HG02885 (cell line): ENCODE measurements at regions not wholly inside any gene's neighbourhood (a gene's known extent, or its start where the extent isn't known, plus 50 kb on each side); places are given as distances from the start of the nearest gene placed in this dataset.

ENCODE experiments used
- ATAC-seq: cut with Tn5 transposase; IDR thresholded peaks from one replicate; pipeline ENCODE4 v1.9.1; 2021; ENCODE audit warnings: mild to moderate bottlenecking; ENCODE audit not compliant: unreplicated experiment, poor library complexity

DNA sequence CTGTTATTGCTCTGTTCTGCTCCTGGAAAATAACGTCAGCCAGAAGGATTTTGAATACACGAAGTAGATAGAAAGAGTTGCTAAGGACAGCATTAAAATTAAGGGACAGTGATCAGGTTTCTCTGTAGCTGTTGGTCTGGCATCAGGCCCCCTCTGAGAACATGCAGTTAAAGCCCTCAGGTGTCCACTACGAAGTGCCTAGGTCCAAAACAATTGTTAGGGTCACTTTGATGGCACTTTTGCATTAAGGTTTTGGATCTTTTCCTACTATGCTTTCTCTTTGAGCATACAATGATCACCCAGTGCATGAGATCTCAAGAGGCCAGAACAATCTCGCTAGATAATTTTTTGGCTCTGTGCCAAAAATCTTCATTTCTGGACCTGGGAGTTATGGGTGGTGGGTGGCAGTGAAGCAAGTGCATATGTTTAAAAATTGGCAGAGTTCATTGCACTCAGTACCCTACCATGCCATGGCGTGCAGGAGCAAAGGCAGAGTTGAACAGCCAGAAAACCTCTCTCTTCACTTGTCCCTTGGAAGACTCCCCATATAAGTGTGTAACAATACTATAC, 797.6 kb downstream of the ROBO2 start:
- ATAC-seq, result no peak

DNA sequence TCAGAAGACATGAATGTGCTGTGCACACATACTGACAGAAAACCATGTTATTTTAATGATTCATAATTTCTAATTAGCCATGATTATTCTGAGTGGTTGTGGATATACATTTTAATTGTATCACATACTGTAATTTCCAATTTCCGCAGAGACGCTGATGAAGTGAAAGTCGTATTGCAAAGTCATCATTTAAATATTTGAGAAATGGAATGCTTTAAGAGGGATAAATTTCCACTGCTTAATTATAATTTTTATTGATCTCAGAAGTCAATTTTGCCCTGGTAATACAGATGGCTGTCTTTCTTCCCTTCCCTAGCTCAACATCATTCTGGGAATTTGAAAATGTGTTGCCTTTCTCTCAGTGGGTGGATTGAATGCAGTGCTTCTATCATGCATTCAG, 819.3 kb downstream of the ROBO2 start:
- ATAC-seq, result no peak

DNA sequence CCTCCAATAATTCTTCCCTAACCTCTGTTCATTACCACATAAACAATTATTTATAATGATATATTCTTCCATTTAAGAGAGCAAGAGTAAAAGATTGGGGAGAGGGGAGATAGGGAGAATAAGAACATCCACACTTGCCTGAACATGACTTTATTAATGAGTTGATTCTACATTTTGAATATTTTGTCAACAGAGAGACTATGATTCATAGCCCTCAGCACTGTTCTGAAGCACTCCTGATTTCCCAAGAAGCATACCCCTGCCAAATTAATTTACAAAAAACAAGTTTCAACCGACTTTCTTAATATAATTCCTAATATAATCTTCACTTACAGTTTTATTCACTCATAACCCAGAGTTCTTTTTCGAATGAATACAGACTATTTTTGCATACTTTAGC, 828.8 kb downstream of the ROBO2 start:
- no peak for ATAC-seq

DNA sequence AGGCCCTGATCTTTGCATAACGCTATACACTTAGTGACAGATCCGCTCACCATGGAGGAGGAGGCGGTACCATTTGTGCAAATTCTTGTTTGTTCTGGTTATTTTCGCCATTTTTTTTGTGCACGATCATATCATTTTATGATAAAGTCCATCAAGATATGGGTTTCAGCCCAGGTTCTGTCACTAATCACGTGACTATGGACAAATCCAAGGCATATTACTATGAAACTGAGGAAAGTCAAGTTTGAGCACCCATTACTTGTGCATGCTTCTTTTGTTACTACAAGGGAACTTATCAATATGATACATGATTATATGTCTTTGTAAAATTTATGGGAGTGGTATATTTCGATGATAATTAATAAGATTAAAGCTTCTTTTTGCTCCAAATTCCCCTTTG, 829.5 kb downstream of the ROBO2 start:
- ATAC-seq, result no peak

DNA sequence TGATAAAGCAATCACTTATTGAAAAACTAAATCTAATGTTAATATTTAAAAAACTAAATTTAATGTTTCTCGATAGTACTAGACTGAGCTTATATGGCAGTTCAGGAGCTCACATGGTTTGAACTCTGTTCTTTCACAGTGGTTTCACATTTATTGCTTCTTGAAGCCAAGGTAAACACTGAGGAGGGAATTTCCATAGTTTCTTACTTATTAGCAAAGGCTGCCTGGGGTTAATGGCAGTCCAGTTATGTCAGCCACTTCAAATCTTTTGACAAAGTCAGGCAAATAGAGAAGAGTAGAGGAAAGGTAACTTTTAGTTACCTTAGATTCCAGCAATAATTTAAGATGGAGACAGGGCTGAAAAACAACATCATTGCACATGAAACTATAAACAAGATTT, 831.5 kb downstream of the ROBO2 start:
- no peak for ATAC-seq

DNA sequence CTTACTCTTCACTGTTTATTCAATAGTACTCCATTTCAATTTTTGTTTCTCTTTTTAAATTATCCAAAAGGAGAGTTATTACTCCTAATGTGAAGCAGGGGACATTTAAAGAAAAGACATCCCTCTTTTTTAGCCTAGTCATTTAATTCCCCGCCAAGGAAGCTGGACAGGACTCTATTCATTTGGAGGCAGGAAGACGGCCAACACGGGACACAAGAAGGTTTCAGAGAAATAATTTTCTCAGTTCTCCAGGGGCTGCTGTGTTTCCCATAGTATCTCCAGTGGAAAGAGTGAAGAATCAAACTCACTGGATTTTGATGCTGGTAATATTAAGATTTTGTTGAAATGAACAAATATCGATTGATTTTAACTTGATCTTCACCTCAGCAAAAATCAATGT, 833.7 kb downstream of the ROBO2 start:
- no peak for ATAC-seq

DNA sequence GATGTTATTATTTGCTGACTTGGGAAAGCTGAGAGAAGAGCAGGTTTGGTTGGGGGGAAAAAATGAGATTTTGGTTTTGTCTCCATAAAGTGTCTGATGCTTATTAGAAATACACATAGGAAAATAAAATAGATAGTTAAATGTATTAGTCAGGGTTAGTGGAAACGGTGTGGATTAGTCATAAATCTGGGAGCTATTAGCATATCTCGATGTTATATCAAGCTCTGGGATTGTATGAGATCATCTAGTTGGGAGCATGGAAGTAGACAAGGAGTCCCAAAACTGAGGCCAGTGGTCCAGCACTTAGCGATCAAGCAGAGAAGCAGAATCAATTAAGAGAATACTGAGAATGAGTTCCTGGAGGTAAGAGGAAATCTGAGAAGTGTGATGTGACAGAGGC, 845.5 kb downstream of the ROBO2 start:
- ATAC-seq, result no peak

DNA sequence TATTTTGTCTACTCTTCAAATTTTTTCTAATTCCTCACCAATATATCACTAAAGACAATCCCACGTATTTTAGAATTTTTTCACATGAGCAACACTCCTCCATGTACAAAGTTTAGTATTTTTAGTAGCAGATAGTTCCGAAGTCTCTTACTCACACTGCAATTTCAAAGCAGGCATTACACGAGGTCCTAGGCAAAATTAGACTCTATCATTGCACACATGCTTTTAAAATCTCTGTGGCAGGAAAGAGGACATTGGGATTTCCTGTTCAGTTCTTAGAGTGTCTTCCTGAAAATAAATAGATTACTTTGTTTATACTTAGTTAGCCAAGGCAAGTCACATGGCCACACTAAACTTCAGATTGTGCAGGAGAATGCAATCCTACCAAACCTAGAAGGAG, 847.7 kb downstream of the ROBO2 start:
- ATAC-seq, result no peak

DNA sequence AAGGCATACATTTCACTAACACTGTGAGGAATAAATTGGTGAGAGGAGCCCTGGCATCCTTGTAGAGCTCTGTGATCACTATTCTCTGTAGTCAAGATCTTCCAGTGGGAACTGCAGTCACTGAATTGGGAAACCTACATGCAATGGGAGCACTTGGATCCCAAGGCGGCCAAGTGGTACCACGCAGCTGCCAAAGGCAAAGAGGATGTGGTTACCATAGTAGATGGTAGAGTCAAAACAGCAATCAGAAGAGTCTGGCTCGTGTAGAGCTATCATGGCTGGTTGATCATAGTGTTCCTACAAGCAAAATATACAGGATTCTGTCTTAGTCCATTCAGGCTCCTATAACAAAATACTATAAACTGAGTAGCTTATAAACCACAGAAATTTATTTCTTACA, 849.7 kb downstream of the ROBO2 start:
- no peak for ATAC-seq

DNA sequence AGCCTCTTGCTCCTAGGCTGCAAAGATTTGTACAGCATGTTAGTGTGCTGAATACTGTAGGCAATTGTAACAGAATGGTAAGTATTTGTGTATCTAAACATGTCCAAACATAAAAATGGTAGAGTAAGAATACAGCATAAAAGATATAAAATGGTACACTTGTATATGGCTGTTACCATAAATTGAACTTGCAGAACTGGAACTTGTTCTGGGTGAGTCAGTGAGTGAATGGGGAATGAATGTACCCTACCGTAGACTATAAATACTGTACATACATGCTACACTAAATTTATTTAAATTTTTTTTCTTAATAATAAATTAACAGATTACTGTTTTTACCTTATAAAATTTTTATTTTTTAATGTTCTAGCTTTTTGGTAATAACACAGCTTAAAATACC, 858.7 kb downstream of the ROBO2 start:
- ATAC-seq, result no peak

DNA sequence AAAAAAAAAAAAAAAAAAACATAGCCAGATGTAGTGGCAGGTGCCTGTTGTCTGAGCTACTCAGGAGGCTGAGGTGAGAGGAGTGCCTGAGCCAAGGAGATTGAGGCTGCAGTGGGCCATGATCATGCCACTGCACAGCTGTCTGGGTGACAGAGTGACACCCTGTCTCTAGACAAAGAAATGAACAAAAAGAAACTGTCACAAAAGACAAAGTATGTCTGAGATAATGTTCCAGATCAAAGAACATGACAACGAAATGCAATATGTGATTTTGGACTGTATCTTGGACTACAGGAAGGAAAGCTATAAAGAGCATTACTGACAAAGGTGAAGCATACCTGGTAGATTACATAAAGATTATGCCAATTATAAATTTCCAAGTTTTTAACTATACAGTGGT, 862.8 kb downstream of the ROBO2 start:
- ATAC-seq, result no peak

DNA sequence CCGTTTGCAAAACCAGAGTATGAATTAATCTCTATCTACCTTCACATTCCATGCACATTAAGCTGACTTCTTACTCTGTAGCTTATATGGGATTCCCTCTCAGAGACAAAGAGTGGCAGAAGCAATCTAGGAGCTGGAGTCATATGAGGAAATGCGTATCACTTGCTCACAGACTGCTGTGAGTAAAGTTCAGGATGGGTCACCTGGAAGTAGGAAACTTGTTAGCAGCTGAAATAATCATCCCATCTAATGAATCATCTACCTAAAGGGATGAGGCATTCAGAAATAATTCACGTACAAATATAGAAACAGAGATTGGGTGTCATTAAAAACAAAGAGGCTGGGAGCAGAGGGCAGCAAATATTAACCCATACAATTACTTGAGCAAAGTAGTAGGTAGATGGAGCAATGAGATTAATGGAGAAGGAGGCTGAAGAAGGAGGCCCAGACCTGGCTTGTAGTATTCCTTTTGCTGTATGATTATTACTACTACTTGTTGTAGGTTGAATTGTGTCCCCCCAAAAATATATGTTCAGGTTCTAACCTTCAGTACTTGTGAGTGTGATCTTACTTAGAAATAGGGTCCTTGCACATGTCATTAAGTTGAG, 866.3 kb downstream of the ROBO2 start:
- ATAC-seq, result no peak

DNA sequence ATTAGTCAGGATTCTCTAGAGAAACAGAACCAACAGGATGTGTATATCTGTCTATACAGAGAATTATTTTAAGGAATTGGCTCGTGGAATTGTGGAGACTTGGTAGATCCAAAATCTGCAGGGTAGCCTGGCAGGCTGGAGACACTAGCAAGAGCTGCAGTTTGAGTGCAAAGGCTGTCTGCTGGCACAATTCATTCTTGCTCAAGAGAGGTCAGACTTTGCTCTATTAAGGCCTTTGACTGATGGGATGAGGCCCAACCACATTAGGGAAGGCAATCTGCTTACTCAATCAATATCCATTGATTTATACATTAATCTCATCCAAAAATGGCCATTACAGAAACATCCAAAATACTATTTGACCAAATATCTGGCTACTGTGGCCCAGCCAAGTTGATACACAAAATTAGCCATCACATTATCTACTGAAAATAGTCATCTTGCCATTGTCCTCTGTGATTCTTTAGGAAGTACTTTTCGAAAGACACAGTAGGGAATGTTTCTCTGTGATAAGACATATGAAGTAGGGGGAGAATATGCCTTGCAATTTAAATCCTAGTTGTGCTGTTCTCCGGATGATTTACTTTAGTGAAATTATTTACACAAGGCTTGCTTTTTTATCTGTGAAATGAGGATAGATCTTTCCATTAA, 873.8 kb downstream of the ROBO2 start:
- no peak for ATAC-seq

DNA sequence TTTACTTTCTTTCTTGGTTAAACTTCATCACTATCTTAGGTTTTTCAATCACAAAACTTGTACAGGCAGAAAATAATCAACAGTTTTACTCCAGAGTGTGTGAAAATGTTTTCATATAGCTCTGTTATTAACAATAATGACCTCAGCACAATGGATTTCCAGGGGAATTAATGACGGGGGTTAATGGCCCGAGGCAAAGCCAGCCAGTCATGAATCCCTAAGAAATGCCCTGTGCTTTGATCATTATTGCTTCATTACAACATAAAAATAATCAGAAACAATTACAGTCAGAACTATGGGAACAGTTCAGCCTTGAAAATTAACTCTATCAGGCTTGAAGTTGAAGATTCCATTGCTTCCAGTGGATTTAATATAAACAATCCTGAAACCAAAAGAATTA, 875.4 kb downstream of the ROBO2 start:
- ATAC-seq, result no peak

DNA sequence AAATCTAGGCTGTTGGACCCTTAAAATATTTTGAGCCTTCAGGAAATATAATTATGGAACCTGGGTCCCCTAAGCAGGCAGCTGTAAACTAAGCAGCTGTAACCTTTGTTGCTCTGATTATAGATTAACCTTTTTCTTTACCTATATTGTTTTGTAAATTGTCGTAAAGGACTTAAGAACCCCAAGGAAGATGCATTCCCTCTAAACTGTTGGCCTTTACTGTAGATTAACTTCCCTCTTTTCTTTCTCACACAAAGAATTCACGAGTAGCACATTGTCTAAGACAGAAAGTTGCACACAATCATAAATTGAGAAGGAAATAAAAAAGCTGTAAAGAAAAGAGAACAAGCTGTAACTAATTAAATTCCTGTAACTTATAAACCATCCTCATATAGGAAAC, 877.3 kb downstream of the ROBO2 start:
- no peak for ATAC-seq

DNA sequence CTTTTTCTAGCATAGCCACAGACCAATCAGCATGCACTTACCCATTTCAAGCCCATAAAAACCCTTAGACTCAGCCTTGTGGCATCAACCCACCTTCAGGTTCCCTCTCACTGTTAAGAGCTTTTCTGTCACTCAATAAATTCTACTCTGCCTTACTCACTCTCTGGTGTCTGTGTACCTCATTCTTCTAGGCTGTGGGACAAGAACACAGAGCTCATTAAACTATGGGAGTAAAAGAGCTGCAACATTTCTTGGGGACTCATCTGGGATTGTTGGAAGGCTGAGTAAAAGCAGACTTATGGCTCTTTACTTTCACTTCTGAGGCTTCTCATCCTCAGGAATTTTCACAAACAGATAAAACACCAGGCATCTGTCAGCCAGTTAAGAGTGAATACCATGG, 879.3 kb downstream of the ROBO2 start:
- ATAC-seq, result no peak

DNA sequence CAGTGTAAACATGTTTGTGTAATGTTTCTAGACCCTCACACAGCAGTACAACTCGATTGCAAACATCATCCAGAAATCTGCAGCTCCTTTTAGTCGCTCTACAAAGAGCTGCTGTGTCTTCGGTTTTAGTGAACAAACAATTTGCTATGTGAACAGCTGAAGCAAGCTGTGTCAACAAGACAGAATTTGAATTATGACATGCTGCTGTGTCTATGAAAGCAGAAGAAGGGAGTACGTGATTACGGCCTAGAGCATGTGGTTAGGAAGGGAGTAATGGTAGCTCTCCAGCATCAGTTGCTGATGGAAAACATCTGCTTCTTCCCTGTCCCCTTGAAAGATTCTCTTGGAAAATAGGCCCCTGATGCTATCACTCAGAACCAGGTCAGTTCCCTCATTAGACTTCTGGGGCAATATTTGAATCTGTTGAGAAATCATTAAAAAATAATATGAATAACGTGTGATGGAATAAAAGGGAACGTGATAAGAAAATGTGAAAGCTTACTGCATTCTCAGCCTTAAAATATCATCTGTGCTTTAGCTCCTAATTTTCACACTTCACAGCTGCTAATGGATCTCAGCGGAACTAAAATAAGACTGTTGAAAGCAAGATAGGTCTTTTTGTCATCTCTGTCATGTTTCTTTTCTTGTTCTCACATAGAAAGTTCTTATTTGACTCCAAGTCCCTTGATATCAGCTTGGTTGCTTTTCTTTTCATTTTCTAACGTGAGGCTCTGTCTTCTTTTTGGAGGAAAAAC, 891.5 kb downstream of the ROBO2 start:
- no peak for ATAC-seq

DNA sequence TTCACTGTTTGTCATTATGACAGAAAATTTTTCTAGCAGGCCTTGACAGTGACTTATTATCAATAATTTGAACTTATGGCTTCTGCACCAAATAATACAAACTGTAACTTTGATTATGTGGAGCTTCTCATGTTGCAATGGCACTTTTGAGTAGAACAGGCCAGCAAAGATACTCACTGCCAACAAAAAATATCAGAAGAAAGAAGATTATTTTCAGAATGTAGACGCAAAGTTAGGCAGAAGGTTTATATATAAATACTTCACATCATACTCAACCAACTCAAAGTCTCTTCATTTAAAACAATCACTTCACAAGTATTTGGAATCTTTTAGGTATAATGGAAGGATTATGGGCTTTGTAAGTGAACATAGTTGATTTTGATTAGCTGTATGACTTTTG, 893.0 kb downstream of the ROBO2 start:
- no peak for ATAC-seq

DNA sequence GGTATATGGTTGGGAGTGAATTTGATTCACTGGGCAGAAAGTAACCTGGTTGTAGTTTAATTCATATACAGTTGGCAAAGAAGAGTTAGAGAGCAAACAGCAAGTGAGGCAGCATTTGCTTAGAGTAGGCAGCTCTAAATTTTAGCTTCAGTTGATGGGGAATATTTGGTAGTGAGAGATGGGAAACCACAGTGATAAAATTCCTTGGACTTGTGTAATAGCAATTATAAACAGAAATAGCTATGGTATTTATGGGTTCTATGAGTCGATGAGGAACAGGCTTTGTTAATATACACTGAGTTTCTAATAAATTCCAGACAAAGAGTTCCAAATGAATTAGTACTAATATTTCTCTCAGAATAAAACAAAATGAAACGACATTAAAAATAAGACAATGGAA, 894.0 kb downstream of the ROBO2 start:
- no peak for ATAC-seq

DNA sequence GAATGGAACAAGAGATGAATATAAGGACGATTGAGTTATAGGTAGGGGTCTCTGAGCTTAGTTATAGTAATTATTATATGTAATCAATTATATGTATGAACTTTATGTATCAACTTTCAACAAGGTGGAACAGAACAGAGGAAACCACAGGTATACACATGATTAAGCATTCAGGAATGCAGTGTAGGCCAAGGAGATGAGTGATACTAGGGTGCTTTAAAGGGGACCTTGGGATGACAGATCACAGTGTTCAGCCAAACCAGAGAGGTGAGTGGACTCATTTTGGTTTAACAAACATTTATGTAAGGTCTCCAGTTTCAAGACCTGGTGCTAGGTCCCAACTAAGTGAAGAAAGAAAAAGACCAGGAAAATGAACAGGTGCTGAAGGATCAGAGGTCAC, 895.5 kb downstream of the ROBO2 start:
- ATAC-seq, result no peak

DNA sequence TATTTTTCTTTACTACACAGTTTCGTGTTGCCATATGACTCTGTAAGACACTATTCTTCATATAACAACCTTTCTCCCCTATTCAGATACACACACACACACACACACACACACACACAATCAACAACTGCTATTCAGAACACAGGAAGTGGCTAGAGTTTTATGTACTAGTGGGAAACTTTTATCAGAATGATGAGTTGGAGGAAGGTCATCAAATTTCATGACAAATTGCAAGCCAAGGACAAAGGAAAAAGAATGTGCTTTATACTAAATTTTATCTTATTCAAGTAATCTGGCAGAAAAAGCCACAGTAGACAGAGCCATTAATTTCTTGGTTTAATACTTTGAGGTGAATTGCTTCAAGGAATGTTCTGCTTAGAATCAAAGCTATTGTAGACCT, 899.8 kb downstream of the ROBO2 start:
- ATAC-seq, result no peak

DNA sequence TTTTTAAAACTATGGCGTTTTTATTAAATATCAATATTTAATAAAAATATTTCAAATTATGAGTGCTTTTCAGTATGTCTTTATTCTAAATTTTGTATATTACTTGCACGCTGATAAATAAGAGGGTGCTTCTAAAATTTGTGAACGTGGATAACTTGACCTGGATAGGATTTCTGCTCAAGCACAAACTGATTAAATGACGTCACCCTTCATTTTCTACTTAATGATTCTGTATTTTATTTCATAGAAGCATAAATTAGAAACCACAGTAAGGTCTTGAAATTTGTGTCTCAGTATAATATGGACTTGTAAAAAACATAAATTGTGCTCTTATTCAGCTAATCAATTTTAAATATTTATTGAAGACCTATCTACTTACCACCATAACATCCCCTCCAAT, 903.7 kb downstream of the ROBO2 start:
- no peak for ATAC-seq
